H1 (cell line): ENCODE measurements at regions not wholly inside any gene's neighbourhood (a gene's known extent, or its start where the extent isn't known, plus 50 kb on each side); places are given as distances from the start of the nearest gene placed in this dataset.

Experiments used
- NRF1 ChIP-seq: IDR thresholded peaks from 2 replicates; pipeline ENCODE4 v1.6.1; 2011; ENCODE audit warnings: mild to moderate bottlenecking, low read depth, low read length, improper control_type of control experiment
- SIX5 ChIP-seq: IDR thresholded peaks from 2 replicates; pipeline ENCODE4 v1.6.1; 2011; ENCODE audit warnings: mild to moderate bottlenecking, low read depth, low read length
- SUZ12 ChIP-seq: fragments of 200-600 bp; sonication (generic); IDR thresholded peaks from 2 replicates; pipeline ENCODE4 v1.6.1; 2012; ENCODE audit warnings: mild to moderate bottlenecking, inconsistent platforms, low read length, moderate library complexity, mixed read lengths

DNA sequence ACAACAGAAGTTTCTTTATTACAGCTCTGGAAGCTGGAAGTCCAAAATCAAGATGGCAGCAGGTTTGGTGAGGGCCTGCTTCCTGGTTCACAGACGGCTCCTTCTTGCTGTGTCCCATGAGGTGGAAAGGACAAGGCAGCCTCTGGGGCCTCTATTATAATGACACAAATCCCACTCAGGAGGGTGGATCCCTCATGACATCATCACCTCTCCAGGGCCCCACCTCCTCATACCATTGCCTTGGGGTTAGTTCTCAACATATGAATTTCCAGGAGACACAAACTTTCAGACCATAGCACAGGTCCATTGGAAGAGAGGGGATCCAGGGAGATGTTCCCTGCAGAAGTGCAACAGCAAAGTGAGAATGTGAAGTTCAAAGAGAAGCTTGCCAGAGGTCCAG, 202.8 kb downstream of the TFCP2L1 start (continued):
- no peak for TF ChIP-seq SIX5
- no peak for TF ChIP-seq SUZ12
- no peak for TF ChIP-seq NRF1
